ENCODE measurements at regions not wholly inside any gene's neighbourhood (a gene's known extent, or its start where the extent isn't known, plus 50 kb on each side); places are given as distances from the start of the nearest gene placed in this dataset.
"Not testable (repeated sequence)": the region's sequence is repeated elsewhere in the genome, so short reads cannot be mapped to it uniquely, and the experiment has no call there.

GRCh38 chr2:194815475-194815874 lies 841.6 kb upstream of the SLC39A10 start:
- no peaks in the 10 kb centered on the region for H3K27me3 ChIP-seq (ENCODE audit: insufficient read depth, low read length, poor library complexity, severe bottlenecking)
- TF ChIP-seq EZH2phosphoT487 (IDR thresholded peaks at IDR 0.05; ENCODE audit: borderline replicate concordance) = no peak
- TF ChIP-seq, protein P1, sequence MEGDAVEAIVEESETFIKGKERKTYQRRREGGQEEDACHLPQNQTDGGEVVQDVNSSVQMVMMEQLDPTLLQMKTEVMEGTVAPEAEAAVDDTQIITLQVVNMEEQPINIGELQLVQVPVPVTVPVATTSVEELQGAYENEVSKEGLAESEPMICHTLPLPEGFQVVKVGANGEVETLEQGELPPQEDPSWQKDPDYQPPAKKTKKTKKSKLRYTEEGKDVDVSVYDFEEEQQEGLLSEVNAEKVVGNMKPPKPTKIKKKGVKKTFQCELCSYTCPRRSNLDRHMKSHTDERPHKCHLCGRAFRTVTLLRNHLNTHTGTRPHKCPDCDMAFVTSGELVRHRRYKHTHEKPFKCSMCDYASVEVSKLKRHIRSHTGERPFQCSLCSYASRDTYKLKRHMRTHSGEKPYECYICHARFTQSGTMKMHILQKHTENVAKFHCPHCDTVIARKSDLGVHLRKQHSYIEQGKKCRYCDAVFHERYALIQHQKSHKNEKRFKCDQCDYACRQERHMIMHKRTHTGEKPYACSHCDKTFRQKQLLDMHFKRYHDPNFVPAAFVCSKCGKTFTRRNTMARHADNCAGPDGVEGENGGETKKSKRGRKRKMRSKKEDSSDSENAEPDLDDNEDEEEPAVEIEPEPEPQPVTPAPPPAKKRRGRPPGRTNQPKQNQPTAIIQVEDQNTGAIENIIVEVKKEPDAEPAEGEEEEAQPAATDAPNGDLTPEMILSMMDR (conservative IDR thresholded peaks at IDR 0.05; ENCODE audit: low read length) = no peak
- no peaks in the 10 kb centered on the region for H3K79me2 ChIP-seq (ENCODE audit: insufficient read depth, low read length)

DNA sequence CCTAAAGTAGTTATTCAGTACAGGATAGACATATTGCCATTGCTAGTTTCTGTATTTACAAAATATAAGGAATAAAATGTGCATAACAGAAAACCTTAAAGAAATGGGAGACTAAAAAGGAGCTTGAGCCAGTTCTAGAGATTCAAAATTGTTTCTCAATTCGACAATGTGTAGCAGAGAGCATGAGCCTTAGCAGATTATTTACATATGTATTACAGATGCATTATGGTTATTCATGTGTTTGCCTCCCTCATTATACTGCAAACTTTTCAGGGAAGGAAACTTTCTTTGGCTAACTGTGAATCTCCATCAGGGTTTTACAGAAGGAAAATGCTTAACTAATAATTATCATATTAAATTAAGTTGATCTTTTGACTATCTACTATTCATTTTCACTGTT lies 854.4 kb upstream of the SLC39A10 start:
- TF ChIP-seq, protein P1 (conservative IDR thresholded peaks at IDR 0.05; ENCODE audit: low read length) = no peak
- no peak for TF ChIP-seq EZH2phosphoT487 (IDR thresholded peaks at IDR 0.05; ENCODE audit: borderline replicate concordance)
- Histone ChIP-seq H3K4me2 (ENCODE audit: low read depth, low read length, poor library complexity, severe bottlenecking) (no peak overlapping the region), H3K36me3 (ENCODE audit: insufficient read depth, low read length) (no peaks in the 10 kb centered on the region), H3K9ac (ENCODE audit: low read depth, low read length, poor library complexity, severe bottlenecking) (no peak overlapping the region), H3K4me1 (ENCODE audit: insufficient read depth, low read length, poor library complexity, severe bottlenecking) (no peaks in the 10 kb centered on the region), H3K27me3 (ENCODE audit: insufficient read depth, low read length, poor library complexity, severe bottlenecking) (no peaks in the 10 kb centered on the region), H2AFZ (ENCODE audit: low read length) (no peak overlapping the region), H3K9me3 (ENCODE audit: insufficient read depth, low read depth, low read length) (no peaks in the 10 kb centered on the region; the same call in 1 of the 2 replicates), H3F3A (ENCODE audit: low read depth) (no peaks in the 10 kb centered on the region), H4K20me1 (ENCODE audit: insufficient read depth, low read length, poor library complexity, severe bottlenecking) (no peaks in the 10 kb centered on the region), H3K9me2 (replicated peaks; ENCODE audit: low read depth, low read length) (no peaks in the 10 kb centered on the region), H3K4me3 (ENCODE audit: low read length, poor library complexity, severe bottlenecking) (no peak overlapping the region), H3K79me2 (ENCODE audit: insufficient read depth, low read length) (no peaks in the 10 kb centered on the region)

More at GRCh38 chr2:194815475-194815874, 841.6 kb upstream of the SLC39A10 start:
- no peak overlapping the region for H3K4me3 ChIP-seq (ENCODE audit: low read length, poor library complexity, severe bottlenecking)
- no peak overlapping the region for H3K4me2 ChIP-seq (ENCODE audit: low read depth, low read length, poor library complexity, severe bottlenecking)
- no peaks in the 10 kb centered on the region for H3K9me3 ChIP-seq (ENCODE audit: insufficient read depth, low read depth, low read length)
- H3F3A ChIP-seq (ENCODE audit: low read depth) = no peaks in the 10 kb centered on the region
- no peaks in the 10 kb centered on the region for H3K4me1 ChIP-seq (ENCODE audit: insufficient read depth, low read length, poor library complexity, severe bottlenecking)
- no peaks in the 10 kb centered on the region for H3K36me3 ChIP-seq (ENCODE audit: insufficient read depth, low read length)
- no peak overlapping the region for H2AFZ ChIP-seq (ENCODE audit: low read length)
- H3K9ac ChIP-seq (ENCODE audit: low read depth, low read length, poor library complexity, severe bottlenecking) = no peak overlapping the region
- H4K20me1 ChIP-seq (ENCODE audit: insufficient read depth, low read length, poor library complexity, severe bottlenecking) = no peaks in the 10 kb centered on the region
- H3K9me2 ChIP-seq (replicated peaks; ENCODE audit: low read depth, low read length) = no peaks in the 10 kb centered on the region

DNA sequence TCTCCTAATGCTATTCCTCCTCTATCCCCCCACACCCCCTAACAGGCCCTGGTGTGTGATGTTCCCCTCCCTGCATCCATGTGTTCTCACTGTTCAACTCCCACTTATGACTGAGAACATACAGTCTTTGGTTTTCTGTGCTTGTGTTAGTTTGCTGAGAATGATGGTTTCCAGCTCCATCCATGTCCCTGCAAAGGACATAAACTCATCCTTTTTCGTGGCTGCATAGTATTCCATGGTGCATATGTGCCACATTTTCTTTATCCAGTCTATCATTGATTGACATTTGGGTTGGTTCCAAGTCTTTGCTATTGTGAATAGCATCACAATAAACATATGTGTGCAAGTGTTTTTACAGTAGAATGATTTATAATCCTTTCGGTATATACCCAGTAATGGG lies 870.0 kb upstream of the SLC39A10 start:
- H3K79me2 ChIP-seq (ENCODE audit: insufficient read depth, low read length); H3K9ac ChIP-seq (ENCODE audit: low read depth, low read length, poor library complexity, severe bottlenecking); H3F3A ChIP-seq (ENCODE audit: low read depth); H3K9me3 ChIP-seq (ENCODE audit: insufficient read depth, low read depth, low read length); H3K36me3 ChIP-seq (ENCODE audit: insufficient read depth, low read length); H4K20me1 ChIP-seq (ENCODE audit: insufficient read depth, low read length, poor library complexity, severe bottlenecking); H3K4me3 ChIP-seq (ENCODE audit: low read length, poor library complexity, severe bottlenecking); H3K9me2 ChIP-seq (replicated peaks; ENCODE audit: low read depth, low read length); H3K4me1 ChIP-seq (ENCODE audit: insufficient read depth, low read length, poor library complexity, severe bottlenecking); H3K4me2 ChIP-seq (ENCODE audit: low read depth, low read length, poor library complexity, severe bottlenecking); H2AFZ ChIP-seq (ENCODE audit: low read length); H3K27me3 ChIP-seq (ENCODE audit: insufficient read depth, low read length, poor library complexity, severe bottlenecking): not testable (repeated sequence)

DNA sequence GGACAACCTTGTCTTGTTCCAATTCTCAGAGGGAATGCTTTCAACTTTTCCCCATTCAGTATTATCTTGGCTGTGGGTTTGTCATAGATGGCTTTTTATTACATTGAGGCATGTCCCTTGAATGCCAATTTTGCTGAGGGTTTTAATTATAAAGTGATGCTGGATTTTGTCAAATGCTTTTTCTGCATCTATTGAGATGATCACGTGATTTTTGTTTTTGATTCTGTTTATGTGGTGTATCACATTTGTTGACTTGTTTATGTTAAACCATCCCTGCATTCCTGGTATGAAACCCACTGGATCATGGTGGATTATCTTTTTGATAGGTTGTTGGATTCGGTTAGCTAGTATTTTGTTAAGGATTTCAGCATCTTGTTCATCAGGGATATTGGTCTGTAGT lies 885.6 kb upstream of the SLC39A10 start:
- not testable (repeated sequence) for H3K79me2 ChIP-seq (ENCODE audit: insufficient read depth, low read length); H3K9me3 ChIP-seq (ENCODE audit: insufficient read depth, low read depth, low read length); H3K9me2 ChIP-seq (replicated peaks; ENCODE audit: low read depth, low read length); H4K20me1 ChIP-seq (ENCODE audit: insufficient read depth, low read length, poor library complexity, severe bottlenecking); H3K36me3 ChIP-seq (ENCODE audit: insufficient read depth, low read length); H3F3A ChIP-seq (ENCODE audit: low read depth); H3K27me3 ChIP-seq (ENCODE audit: insufficient read depth, low read length, poor library complexity, severe bottlenecking); H2AFZ ChIP-seq (ENCODE audit: low read length); H3K4me2 ChIP-seq (ENCODE audit: low read depth, low read length, poor library complexity, severe bottlenecking); H3K4me1 ChIP-seq (ENCODE audit: insufficient read depth, low read length, poor library complexity, severe bottlenecking); H3K9ac ChIP-seq (ENCODE audit: low read depth, low read length, poor library complexity, severe bottlenecking); H3K4me3 ChIP-seq (ENCODE audit: low read length, poor library complexity, severe bottlenecking)
